ENCODE measurements at regions not wholly inside any gene's neighbourhood (a gene's known extent, or its start where the extent isn't known, plus 50 kb on each side); places are given as distances from the start of the nearest gene placed in this dataset.
"Not testable (repeated sequence)": the region's sequence is repeated elsewhere in the genome, so short reads cannot be mapped to it uniquely, and the experiment has no call there.

DNA sequence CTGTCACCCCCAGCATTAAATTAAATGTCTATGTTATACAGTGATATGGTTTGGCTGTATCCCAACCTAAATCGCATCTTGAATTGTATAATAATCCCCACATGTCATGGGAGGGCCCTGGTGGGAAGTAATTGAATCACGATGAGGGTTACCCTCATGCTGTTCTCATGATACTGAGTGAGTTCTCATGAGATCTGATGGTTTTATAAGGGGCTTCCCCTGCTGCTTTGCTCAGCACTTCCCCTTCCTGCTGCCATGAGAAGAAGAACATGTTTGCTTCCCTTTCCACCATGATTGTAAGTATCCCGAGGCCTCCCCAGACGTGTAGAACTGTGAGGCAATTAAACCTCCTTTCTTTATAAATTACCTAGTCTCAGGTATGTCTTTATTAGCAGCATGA is 445.7 kb downstream of the MRPL39 start:
- Histone ChIP-seq H3K27me3 (ENCODE audit: insufficient read depth, low read length) (no peaks in the 10 kb centered on the region), H3K79me2 (ENCODE audit: insufficient read depth, low read length) (no peaks in the 10 kb centered on the region), H3K4me2 (ENCODE audit: insufficient read depth, low read length) (no peak overlapping the region), H3K9me3 (ENCODE audit: low read depth, low read length) (no peaks in the 10 kb centered on the region), H3K27ac (ENCODE audit: low read depth, low read length) (no peak overlapping the region), H2AFZ (ENCODE audit: low read length) (no peak overlapping the region), H3K36me3 (ENCODE audit: insufficient read depth, low read length) (no peaks in the 10 kb centered on the region), H3K4me1 (ENCODE audit: insufficient read depth, low read length) (no peaks in the 10 kb centered on the region), H4K20me1 (ENCODE audit: insufficient read depth, low read length) (no peaks in the 10 kb centered on the region), H3K4me3 (ENCODE audit: insufficient read depth, low read length) (no peak overlapping the region)
- DNase-seq (ENCODE audit: insufficient read length, low spot score, missing footprints) = no peak
- TF ChIP-seq, protein P1, sequence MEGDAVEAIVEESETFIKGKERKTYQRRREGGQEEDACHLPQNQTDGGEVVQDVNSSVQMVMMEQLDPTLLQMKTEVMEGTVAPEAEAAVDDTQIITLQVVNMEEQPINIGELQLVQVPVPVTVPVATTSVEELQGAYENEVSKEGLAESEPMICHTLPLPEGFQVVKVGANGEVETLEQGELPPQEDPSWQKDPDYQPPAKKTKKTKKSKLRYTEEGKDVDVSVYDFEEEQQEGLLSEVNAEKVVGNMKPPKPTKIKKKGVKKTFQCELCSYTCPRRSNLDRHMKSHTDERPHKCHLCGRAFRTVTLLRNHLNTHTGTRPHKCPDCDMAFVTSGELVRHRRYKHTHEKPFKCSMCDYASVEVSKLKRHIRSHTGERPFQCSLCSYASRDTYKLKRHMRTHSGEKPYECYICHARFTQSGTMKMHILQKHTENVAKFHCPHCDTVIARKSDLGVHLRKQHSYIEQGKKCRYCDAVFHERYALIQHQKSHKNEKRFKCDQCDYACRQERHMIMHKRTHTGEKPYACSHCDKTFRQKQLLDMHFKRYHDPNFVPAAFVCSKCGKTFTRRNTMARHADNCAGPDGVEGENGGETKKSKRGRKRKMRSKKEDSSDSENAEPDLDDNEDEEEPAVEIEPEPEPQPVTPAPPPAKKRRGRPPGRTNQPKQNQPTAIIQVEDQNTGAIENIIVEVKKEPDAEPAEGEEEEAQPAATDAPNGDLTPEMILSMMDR (IDR thresholded peaks at IDR 0.05; ENCODE audit: extremely low read depth, low read depth, low read length) = no peak

DNA sequence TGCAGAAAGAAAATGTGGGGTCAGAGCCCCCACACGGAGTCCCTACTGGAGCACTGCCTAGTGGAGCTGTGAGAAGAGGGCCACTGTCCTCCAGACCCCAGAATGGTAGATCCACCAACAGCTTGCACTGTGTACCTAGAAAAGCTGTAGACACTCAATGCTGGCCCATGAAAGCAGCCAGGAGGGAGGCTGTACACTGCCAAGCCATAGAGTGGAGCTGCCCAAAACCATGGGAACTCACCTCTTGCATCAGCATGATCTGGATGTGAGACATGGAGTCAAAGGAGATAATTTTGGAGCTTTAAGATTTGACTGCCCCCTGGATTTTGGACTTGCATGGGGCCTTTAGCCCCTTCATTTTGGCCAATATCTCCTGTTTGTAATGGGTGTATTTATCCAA is 452.3 kb downstream of the MRPL39 start:
- not testable (repeated sequence) for H4K20me1 ChIP-seq (ENCODE audit: insufficient read depth, low read length); H3K9me3 ChIP-seq (ENCODE audit: low read depth, low read length); H3K27me3 ChIP-seq (ENCODE audit: insufficient read depth, low read length); H2AFZ ChIP-seq (ENCODE audit: low read length); H3K36me3 ChIP-seq (ENCODE audit: insufficient read depth, low read length); H3K27ac ChIP-seq (ENCODE audit: low read depth, low read length); H3K4me2 ChIP-seq (ENCODE audit: insufficient read depth, low read length); H3K4me1 ChIP-seq (ENCODE audit: insufficient read depth, low read length); H3K79me2 ChIP-seq (ENCODE audit: insufficient read depth, low read length); H3K4me3 ChIP-seq (ENCODE audit: insufficient read depth, low read length); DNase-seq (ENCODE audit: insufficient read length, low spot score, missing footprints)

DNA sequence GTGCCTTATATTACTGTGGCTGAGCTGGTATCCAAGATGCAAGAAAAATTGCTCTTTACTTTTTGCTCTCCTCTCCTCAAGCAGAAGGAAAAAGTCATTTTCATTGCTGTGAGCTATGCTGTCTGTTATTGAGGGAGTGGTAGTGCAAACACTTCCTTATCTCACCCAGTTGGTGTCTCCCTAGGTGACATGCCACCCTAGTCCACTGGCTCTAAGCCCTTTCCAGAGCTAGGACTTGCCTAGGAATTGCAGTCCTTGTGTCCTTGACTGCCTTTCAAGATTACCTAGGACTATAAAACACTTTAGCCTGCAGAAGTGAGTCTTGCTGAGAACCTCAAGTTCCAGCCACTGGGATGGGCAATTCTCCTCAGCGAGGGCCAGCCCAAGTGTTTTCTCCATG is 458.3 kb downstream of the MRPL39 start:
- Histone ChIP-seq H3K27me3 (ENCODE audit: insufficient read depth, low read length) (no peaks in the 10 kb centered on the region), H3K36me3 (ENCODE audit: insufficient read depth, low read length) (no peaks in the 10 kb centered on the region), H3K27ac (ENCODE audit: low read depth, low read length) (no peak overlapping the region), H4K20me1 (ENCODE audit: insufficient read depth, low read length) (no peaks in the 10 kb centered on the region), H3K4me2 (ENCODE audit: insufficient read depth, low read length) (no peak overlapping the region), H3K4me3 (ENCODE audit: insufficient read depth, low read length) (no peak overlapping the region), H3K9me3 (ENCODE audit: low read depth, low read length) (no peaks in the 10 kb centered on the region), H3K79me2 (ENCODE audit: insufficient read depth, low read length) (no peaks in the 10 kb centered on the region), H2AFZ (ENCODE audit: low read length) (no peak overlapping the region), H3K4me1 (ENCODE audit: insufficient read depth, low read length) (no peaks in the 10 kb centered on the region)
- DNase-seq (ENCODE audit: insufficient read length, low spot score, missing footprints) = no peak
- TF ChIP-seq, protein P1 (IDR thresholded peaks at IDR 0.05; ENCODE audit: extremely low read depth, low read depth, low read length) = no peak

DNA sequence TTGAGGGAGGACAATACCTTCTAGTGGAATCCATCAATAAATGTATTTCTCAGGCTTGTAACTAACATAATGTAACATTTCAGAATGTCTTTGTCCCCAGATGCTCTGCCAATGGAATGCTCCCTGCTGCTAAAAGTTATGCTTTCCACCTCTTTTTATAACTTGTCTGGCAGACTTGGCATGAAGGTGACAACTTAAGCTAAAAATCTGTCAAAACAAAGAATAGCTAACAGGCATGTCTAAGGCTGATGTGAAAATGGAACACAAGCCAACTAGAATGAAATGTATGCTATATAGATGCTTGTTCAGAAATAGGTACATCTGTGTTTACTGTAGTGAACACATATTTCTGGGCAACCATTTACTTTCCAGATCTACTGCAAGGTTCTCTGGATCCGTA is 467.9 kb downstream of the MRPL39 start:
- no peak overlapping the region for H3K4me2 ChIP-seq (ENCODE audit: insufficient read depth, low read length)

More for the DNA sequence above, 467.9 kb downstream of the MRPL39 start:
- H3K36me3 ChIP-seq (ENCODE audit: insufficient read depth, low read length) = no peaks in the 10 kb centered on the region
- H3K27me3 ChIP-seq (ENCODE audit: insufficient read depth, low read length) = no peaks in the 10 kb centered on the region
- TF ChIP-seq, protein P1 (IDR thresholded peaks at IDR 0.05; ENCODE audit: extremely low read depth, low read depth, low read length) = no peak
- no peaks in the 10 kb centered on the region for H4K20me1 ChIP-seq (ENCODE audit: insufficient read depth, low read length)
- H3K4me1 ChIP-seq (ENCODE audit: insufficient read depth, low read length) = no peaks in the 10 kb centered on the region
- no peak overlapping the region for H2AFZ ChIP-seq (ENCODE audit: low read length)
- H3K79me2 ChIP-seq (ENCODE audit: insufficient read depth, low read length) = no peaks in the 10 kb centered on the region
- no peak overlapping the region for H3K4me3 ChIP-seq (ENCODE audit: insufficient read depth, low read length)
- DNase-seq (ENCODE audit: insufficient read length, low spot score, missing footprints) = no peak
- no peak overlapping the region for H3K27ac ChIP-seq (ENCODE audit: low read depth, low read length)
- no peaks in the 10 kb centered on the region for H3K9me3 ChIP-seq (ENCODE audit: low read depth, low read length)
